ENCODE measurements at regions not wholly inside any gene's neighbourhood (a gene's known extent, or its start where the extent isn't known, plus 50 kb on each side); places are given as distances from the start of the nearest gene placed in this dataset.

DNA sequence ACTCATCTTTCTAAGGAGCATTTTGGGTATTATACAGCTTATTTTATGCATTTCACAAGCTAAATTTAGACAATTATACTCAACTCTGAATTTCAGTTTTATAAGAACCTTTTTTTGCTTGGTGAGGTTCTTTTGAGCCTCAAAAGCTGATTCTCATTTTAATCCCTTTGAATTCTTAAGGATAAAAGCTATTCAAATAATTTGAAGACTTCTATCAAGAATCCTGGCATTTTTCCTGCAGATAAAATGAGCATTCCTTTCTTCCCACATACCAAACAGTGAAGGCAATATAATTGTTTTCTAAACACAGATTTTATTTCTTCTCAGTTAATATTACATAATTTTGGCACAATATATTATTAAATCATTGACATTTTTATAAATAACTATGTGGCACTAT, 118.4 kb upstream of the GPM6A start:
- no peak overlapping the region for H3K4me3 Mint-ChIP-seq
- H3K4me1 Mint-ChIP-seq = no peaks in the 10 kb centered on the region
- H3K27me3 Mint-ChIP-seq = no peaks in the 10 kb centered on the region
- DNase-seq (no peak), ATAC-seq (no peak)
- no peaks in the 10 kb centered on the region for H3K9me3 Mint-ChIP-seq
- no peaks in the 10 kb centered on the region for H3K36me3 Mint-ChIP-seq (ENCODE audit: low read depth)
- no peak overlapping the region for H3K27ac Mint-ChIP-seq

DNA sequence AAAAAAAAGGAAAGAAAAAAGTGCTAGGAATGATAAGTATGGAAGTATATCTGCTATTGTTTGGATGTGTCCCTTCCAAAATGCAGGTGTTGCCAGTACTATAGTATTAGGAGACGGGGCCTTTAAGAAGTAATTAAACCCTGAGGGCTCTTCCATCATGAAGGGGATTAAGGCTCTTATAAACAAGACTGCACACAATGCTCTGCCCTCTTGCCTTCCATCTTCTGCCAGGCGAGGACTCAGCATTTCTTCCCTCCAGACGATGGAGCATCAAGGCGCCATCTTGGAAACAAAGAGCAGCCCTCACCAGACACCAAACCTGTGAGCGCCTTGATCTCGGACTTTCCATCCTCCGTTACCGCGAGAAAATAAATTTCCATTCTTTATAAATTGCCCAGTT, 120.1 kb upstream of the GPM6A start:
- no peak overlapping the region for H3K27ac Mint-ChIP-seq
- DNase-seq (no peak), ATAC-seq (no peak)
- no peaks in the 10 kb centered on the region for H3K9me3 Mint-ChIP-seq
- H3K27me3 Mint-ChIP-seq = no peaks in the 10 kb centered on the region
- no peaks in the 10 kb centered on the region for H3K4me1 Mint-ChIP-seq
- H3K4me3 Mint-ChIP-seq = no peak overlapping the region
- no peaks in the 10 kb centered on the region for H3K36me3 Mint-ChIP-seq (ENCODE audit: low read depth)

DNA sequence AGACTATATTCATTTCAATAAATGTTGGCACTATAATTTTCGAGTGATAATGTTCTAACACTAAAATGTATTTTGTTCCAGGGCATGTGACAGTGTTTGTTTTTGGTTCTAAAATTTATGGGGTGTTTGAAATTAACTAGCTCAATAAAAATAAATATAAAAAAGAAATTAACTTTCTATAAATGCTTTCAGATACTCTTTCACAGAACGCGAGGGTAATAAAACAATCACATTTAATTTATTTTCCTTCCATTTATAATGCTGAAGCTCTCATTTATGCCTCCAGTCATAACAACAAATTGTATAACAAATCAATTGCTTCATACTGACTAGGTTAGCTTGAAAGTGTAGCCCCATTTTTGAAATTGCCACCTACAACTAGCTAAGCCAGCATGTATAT, 122.4 kb upstream of the GPM6A start:
- ATAC-seq (no peak), DNase-seq (no peak)
- Mint-ChIP-seq H3K9me3 (no peaks in the 10 kb centered on the region), H3K4me1 (no peaks in the 10 kb centered on the region), H3K27me3 (peaks cover 2% of the 10 kb centered on the region), H3K27ac (no peak overlapping the region), H3K4me3 (no peak overlapping the region), H3K36me3 (ENCODE audit: low read depth) (no peaks in the 10 kb centered on the region)

DNA sequence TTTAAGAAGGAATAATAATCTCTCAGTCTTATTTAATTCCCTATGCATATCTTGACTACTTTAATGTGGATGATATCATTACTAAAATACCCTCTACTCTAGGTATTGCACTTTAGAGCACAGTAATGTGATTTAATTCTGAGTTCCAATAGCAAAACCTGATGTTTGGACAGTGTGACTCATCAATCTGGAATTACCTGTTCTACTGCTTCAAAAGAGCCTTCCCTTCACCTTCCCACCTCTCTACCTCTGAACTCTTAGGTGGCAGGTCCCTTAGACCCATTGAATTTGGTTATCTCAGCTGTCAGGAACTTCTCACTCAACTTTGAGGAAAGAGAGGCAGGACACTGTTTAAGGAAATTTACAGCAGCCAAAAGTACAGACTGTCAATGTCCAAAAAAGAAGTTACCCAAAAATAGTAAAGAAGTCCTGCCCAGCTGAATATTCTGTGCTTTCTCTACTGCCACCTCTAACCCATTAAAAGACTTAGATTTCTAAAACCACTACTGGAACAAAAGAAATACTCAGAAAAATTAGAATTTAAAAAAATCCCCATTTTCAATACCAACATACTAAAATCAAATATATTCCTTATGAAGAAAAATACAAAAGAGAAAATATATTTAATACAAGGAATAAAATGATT, 123.1 kb upstream of the GPM6A start:
- Mint-ChIP-seq H3K9me3 (no peaks in the 10 kb centered on the region), H3K4me1 (no peaks in the 10 kb centered on the region), H3K36me3 (ENCODE audit: low read depth) (no peaks in the 10 kb centered on the region), H3K27me3 (peaks cover 2% of the 10 kb centered on the region), H3K27ac (no peak overlapping the region), H3K4me3 (no peak overlapping the region)
- ATAC-seq = no peak
- no peak for DNase-seq

DNA sequence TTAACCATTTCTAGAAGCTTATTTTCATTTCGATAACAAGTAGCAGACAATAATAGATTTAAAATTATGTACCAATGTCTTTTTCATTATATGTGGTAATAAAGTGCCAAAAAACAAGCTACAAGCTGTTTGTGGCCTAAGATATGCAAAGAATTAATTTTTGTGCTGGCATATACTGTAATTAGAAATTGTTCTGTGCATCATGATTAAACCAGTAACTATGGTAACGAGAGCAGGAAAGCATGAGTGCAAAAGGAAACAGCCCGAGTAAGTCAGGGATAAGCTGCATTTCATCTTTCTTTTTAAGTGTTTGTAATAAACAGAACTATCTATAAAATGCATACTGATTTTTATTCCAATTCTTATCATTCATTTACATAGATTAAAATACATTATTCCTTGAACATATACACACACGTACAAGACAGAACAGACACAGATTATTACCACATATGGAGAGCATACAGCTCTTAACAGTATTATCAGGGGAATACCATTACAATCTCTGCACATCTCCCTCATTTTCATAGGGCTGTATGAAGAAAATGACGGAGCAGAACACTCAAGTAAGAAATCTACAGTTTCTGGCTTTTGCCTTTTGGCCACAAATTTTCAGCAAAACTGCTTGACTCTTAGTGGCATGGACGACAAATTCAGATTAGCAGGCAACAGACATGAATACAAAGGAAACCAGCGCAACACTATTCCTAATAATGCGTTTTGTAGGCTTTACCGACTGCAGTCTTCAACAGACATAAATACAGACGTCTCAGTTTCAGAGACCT, 121.3 kb upstream of the WDR17 start:
- ATAC-seq (no peak), DNase-seq (no peak)
- Mint-ChIP-seq H3K27me3 (peaks cover 3% of the 10 kb centered on the region), H3K36me3 (ENCODE audit: low read depth) (no peaks in the 10 kb centered on the region), H3K4me3 (no peak overlapping the region), H3K9me3 (no peaks in the 10 kb centered on the region), H3K27ac (no peak overlapping the region), H3K4me1 (peaks cover 4% of the 10 kb centered on the region)

DNA sequence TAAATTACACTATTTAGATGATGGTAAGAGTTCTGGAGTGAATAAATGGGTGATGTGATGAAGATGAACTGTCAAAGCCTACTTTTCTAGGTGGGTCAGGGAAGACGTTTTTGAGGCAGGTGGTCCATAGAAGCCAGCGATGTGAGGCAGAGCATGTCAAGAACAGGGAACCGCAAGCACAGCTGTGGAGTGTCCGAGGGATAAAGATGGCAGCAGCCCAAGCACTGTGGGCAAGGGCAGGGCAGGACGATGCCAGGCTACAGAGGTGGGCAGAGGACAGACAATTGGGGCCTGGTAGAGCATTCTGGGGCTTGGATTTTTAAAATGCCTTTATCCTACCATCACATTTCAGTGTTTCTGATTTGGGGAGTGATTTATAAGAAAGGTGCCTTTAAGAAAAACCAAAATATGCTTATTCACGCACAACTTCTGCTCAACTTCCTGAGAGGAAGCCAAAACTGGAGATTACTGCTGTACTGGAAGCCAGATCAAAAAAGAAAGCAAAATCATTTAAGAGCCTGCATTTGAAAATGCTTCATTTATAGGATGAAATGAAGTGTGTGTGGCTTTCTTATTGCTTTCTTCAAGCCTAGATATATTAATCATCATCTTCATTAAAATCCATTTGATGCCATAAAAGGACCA, 119.0 kb upstream of the WDR17 start:
- no peaks in the 10 kb centered on the region for H3K9me3 Mint-ChIP-seq
- no peak overlapping the region for H3K4me3 Mint-ChIP-seq
- H3K4me1 Mint-ChIP-seq = peaks cover 4% of the 10 kb centered on the region
- no peak overlapping the region for H3K27ac Mint-ChIP-seq
- H3K36me3 Mint-ChIP-seq (ENCODE audit: low read depth) = no peaks in the 10 kb centered on the region
- H3K27me3 Mint-ChIP-seq = peaks cover 3% of the 10 kb centered on the region
- ATAC-seq (no peak), DNase-seq (no peak)

DNA sequence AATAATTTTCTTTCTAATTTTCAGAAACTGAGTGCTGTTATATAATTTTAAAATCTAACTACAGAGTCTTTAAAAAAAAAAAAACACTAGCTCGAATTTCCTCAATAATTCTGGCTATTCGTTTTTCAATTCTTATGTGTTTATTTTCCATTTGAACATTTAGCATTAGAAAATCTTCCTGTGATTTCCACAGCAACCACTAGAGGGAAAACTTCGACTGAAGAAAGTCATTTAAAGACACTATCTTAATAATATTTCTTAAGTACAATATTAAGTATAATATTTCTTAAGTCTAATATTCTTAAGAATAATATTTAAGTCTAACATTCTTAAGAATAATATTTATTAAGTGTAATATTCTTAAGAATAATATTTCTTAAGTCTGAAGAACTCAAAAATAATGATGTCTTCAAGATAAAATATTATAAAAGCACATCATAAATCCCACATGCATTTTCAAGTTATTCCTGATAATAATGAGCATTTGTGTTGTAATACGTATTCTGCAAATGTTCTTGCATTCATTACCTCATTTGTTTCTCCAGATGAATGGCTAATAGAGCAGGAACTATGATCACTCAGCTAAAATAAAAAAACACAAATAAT, 118.4 kb upstream of the WDR17 start:
- H3K36me3 Mint-ChIP-seq (ENCODE audit: low read depth) = no peaks in the 10 kb centered on the region
- H3K4me3 Mint-ChIP-seq = no peak overlapping the region
- H3K27ac Mint-ChIP-seq = no peak overlapping the region
- peaks cover 4% of the 10 kb centered on the region for H3K4me1 Mint-ChIP-seq
- no peaks in the 10 kb centered on the region for H3K9me3 Mint-ChIP-seq
- ATAC-seq (no peak), DNase-seq (no peak)
- H3K27me3 Mint-ChIP-seq = peaks cover 3% of the 10 kb centered on the region

DNA sequence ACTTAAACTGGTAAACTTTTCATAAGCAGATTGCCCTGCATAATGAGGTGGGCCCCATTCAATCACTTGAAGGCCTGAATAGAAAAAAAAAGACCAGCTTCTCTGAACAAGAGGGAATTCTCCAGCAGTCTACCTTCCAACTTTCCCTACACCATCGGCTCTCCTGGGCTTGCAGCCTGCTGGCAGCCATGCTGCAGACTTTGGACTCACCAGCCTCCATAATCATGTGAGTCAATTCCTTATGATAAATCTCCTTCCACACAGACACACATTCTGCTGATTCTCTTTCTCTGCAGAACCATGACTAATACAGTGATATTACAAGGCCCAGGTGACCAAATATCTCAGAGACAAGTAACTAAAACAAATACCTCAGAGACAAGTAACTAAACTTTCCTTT, 113.8 kb upstream of the WDR17 start:
- no peaks in the 10 kb centered on the region for H3K36me3 Mint-ChIP-seq (ENCODE audit: low read depth)

DNA sequence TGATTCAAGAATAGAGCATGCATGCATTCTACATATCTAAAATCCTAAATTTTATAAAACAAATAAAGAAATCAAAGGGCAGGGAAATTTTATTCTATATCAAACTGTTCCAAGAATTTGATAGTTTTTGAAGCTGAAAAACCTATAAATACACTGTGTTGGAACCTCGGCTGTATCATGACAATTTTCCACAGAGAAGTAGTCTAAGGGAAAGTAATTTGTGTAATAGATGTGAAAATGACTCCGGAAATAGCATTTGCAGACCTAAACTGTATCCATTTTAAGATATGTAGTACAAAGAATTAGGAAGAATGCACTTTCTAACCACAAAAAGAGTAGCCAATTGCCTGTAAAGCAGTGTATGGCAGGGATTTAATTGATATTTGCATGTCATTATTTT, 112.5 kb upstream of the WDR17 start:
- Mint-ChIP-seq H3K36me3 (ENCODE audit: low read depth) (no peaks in the 10 kb centered on the region), H3K9me3 (no peaks in the 10 kb centered on the region), H3K27me3 (no peaks in the 10 kb centered on the region), H3K4me1 (no peaks in the 10 kb centered on the region), H3K4me3 (no peak overlapping the region), H3K27ac (no peak overlapping the region)
- DNase-seq (no peak), ATAC-seq (no peak)

More for the DNA sequence above, 113.8 kb upstream of the WDR17 start:
- Mint-ChIP-seq H3K9me3 (no peaks in the 10 kb centered on the region), H3K27me3 (no peaks in the 10 kb centered on the region), H3K4me3 (no peak overlapping the region), H3K27ac (no peak overlapping the region), H3K4me1 (no peaks in the 10 kb centered on the region)
- ATAC-seq (no peak), DNase-seq (no peak)

DNA sequence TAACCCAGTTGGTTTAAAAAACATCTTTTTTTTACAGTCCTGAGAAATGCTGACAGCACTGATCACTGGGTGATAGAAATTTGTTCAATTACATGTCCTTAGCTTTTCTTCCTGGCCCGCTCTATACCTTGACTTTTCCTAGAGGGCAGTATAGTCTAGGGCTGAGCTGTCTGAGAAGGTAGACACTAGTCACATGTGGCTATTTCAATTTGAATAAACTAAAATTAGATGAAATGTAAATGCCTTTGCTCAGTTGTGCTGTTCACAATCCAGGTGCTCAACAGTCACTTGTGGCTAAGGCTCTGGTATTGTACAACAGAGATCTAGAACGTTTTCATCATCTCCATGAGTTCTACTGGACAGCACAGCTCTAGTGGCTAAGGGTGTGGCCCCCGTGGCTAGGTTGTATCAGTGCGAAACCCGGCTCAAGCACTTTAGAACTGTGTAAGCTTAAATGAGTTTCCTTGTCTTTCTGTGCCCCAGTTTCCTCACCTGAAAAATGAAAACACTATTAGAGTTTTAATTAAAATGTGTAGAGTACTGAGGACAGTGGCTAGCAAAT, 111.6 kb upstream of the WDR17 start:
- H3K27me3 Mint-ChIP-seq = no peaks in the 10 kb centered on the region
- no peak for DNase-seq
- H3K4me3 Mint-ChIP-seq = no peak overlapping the region
- ATAC-seq = no peak
- H3K27ac Mint-ChIP-seq = no peak overlapping the region
- H3K36me3 Mint-ChIP-seq (ENCODE audit: low read depth) = no peaks in the 10 kb centered on the region
- H3K4me1 Mint-ChIP-seq = no peaks in the 10 kb centered on the region
- H3K9me3 Mint-ChIP-seq = no peaks in the 10 kb centered on the region

DNA sequence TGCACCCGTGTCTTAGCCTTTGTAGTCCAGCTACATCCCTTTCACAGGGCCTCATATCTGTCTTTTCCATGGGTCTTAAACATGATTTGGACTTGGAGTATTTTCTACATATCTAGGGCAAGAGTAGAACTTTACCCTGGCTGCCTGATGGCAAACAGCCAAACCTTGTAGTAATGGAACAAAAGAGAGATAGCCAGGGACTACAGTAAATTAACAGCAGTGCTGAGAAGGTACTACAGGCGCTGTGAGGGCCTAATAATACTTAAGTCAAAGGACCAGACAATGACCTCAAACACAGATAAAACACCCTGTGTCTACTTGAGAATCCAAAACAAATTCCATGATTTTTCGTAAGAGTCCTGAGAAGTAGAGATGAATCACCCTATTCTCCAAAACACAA, 111.0 kb upstream of the WDR17 start:
- H3K27ac Mint-ChIP-seq = no peak overlapping the region
- H3K4me3 Mint-ChIP-seq = no peak overlapping the region
- ATAC-seq = no peak

DNA sequence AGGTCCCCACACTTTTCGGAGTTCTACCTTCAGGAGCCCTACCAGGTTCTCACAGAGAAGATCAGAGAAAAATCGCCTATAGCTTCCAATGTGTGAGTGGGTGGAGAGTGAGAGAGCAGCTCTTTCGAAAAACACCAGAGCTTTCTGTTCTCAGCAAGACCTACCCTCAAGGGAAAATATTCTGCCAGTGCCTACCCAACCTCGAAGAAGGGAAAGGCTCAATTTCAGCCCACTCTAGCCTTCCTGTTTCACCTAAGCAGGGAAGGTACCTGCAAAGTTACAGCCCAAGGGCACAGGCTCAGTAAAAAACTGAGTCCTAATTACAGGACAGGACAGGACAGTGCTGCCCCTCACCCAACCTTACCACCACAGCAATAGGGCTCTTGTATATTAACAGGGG, 104.0 kb upstream of the WDR17 start:
- Mint-ChIP-seq H3K27ac (no peak overlapping the region), H3K4me1 (no peaks in the 10 kb centered on the region), H3K9me3 (no peaks in the 10 kb centered on the region), H3K27me3 (no peaks in the 10 kb centered on the region), H3K36me3 (ENCODE audit: low read depth) (no peaks in the 10 kb centered on the region), H3K4me3 (no peak overlapping the region)
- DNase-seq = no peak
- ATAC-seq = no peak

More for the DNA sequence above, 111.0 kb upstream of the WDR17 start:
- H3K36me3 Mint-ChIP-seq (ENCODE audit: low read depth) = no peaks in the 10 kb centered on the region
- no peak for DNase-seq
- H3K9me3 Mint-ChIP-seq = no peaks in the 10 kb centered on the region
- no peaks in the 10 kb centered on the region for H3K27me3 Mint-ChIP-seq
- no peaks in the 10 kb centered on the region for H3K4me1 Mint-ChIP-seq

DNA sequence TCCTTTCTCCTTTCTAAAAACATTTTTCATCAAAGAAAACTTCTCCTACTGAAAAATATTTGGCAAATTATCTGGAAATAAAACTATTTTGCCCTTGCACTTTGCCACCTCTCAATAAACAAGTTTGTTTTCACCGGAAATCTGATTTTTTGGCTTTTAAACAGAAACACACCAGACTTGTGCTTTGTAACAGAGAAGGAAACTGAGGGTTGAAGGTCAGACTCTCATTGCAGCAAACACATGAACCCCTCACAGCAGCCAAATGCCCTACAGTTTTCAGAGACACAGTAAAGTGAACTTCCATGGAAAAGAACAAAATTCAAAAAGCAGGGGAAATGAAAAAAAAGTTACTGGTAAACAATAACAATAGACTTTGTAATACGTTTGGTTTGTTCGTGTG, 95.6 kb upstream of the WDR17 start:
- no peaks in the 10 kb centered on the region for H3K36me3 Mint-ChIP-seq (ENCODE audit: low read depth)

DNA sequence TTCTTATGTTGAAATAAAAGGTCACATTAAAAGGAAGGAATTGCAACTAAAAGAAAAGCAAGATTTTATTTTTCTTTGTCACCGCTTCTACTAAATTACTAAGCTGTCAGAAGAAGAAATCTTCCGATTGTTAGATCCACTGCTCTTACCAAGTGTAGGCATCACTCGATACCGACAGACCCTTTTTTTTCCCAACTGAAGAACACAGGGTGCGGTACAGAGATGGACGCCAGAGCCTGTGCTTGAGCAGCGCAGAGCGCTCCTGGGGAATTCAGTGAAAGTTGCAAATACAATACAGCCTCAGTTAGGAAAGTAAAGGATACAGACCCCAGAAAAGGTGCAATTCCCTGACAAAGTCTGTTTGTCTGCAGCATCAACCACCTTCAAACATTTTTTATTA, 94.9 kb upstream of the WDR17 start:
- H3K4me3 Mint-ChIP-seq = no peak overlapping the region
- H3K9me3 Mint-ChIP-seq = peaks cover 10% of the 10 kb centered on the region
- H3K36me3 Mint-ChIP-seq (ENCODE audit: low read depth) = no peaks in the 10 kb centered on the region
- H3K4me1 Mint-ChIP-seq = no peaks in the 10 kb centered on the region
- ATAC-seq = no peak
- no peaks in the 10 kb centered on the region for H3K27me3 Mint-ChIP-seq
- DNase-seq = no peak
- no peak overlapping the region for H3K27ac Mint-ChIP-seq

More for the DNA sequence above, 95.6 kb upstream of the WDR17 start:
- Mint-ChIP-seq H3K27me3 (no peaks in the 10 kb centered on the region), H3K4me1 (no peaks in the 10 kb centered on the region), H3K9me3 (peaks cover 10% of the 10 kb centered on the region), H3K4me3 (no peak overlapping the region), H3K27ac (no peak overlapping the region)
- DNase-seq = no peak
- ATAC-seq = no peak
